AG09319 (cell line): ENCODE measurements at regions not wholly inside any gene's neighbourhood (a gene's known extent, or its start where the extent isn't known, plus 50 kb on each side); places are given as distances from the start of the nearest gene placed in this dataset.
"Not testable (repeated sequence)": the region's sequence is repeated elsewhere in the genome, so short reads cannot be mapped to it uniquely, and the experiment has no call there.

Experiments
- DNase-seq: peaks from one replicate; pipeline ENCODE4 v3.0.0-alpha.2; 2010; ENCODE audit warnings: low read depth; ENCODE audit errors: extremely low read depth
- CTCF ChIP-seq: IDR thresholded peaks from 2 replicates; pipeline ENCODE4 v1.5.1; 2011; ENCODE audit warnings: low read depth, mild to moderate bottlenecking, inconsistent platforms, low read length, moderate library complexity

DNA sequence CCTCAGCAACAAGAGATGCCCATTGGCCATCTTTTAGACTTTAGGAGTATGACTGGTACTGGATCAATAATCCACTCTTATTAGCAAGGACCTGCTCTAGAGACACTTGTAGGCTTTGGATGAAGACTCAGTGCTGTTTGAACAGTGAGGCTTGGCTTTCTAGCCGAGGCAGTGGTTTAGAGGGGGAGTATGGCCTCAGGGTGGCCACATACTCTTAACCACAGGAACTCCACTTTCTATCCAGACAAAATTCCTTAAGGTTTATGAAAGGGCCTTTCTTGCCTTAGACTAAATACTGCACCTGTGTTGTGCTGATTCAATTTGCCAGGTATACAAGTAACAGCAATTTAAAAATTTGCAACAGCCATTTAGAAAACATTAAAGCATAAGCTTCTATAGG, 1046.3 kb downstream of the DIPK2A start:
- no peak for DNase-seq

GRCh38 chr3:145022447-145022846, 1050.8 kb downstream of the DIPK2A start:
- DNase-seq, result no peak
- no peak for TF ChIP-seq CTCF

More for the DNA sequence above, 1046.3 kb downstream of the DIPK2A start:
- no peak for TF ChIP-seq CTCF

DNA sequence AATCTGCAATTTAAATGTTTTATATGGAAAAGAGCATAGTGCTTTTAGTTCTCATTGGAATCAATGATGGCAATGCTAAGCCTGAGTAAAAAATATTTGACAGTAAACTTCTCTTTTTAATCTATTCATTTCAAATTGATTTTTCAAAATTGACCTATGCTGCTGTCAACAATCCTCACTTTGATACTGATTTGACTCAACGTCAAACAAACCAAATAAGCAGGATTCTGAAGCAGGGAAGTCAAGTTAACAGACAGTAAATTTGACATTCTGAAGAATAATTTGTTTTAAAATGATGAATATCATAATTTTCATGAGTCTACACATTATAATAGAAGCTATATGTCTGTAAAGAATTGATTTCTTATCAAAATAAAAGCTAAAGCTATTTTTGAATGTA, 1053.1 kb downstream of the DIPK2A start:
- TF ChIP-seq CTCF, result no peak
- DNase-seq, result no peak

DNA sequence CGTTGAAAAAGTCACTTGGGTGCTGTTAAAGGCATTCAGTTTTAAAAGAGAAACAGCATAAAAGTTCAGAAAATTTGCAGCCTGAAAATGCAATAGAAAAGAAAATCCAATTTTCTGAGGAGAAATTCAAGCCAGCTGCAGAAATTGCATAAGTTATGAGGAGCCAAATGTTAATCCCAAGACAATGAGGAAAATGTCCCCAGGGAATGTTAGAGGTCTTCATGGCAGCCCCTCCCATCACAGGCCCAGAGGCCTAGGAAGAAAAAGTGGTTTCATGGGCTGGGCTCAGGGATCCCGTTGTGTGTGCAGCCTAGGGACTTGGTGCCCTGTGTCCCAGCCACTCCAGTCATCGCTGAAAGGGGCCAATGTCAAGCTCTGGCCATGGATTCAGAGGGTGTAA, 1055.6 kb downstream of the DIPK2A start:
- DNase-seq, result not testable (repeated sequence)

DNA sequence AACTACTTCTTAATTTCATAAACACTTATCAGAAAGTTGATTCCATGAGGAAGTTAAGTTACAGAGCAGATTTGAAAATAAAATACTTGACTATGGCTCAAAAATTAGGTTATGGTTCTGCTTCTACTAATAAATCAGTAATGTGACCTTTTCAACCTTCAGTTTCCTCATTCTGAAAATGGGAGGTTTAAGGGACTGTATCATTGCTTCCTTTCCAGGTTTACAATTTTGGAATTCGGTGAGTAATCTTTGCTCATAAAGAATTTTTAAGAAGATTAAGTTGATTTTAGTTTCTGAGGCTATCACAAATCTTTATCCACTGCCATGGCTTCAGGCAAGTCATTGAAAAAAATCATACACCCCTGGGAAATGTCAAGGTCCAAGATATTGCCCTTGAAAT, 1061.2 kb downstream of the DIPK2A start:
- DNase-seq, result no peak
- TF ChIP-seq CTCF, result no peak

DNA sequence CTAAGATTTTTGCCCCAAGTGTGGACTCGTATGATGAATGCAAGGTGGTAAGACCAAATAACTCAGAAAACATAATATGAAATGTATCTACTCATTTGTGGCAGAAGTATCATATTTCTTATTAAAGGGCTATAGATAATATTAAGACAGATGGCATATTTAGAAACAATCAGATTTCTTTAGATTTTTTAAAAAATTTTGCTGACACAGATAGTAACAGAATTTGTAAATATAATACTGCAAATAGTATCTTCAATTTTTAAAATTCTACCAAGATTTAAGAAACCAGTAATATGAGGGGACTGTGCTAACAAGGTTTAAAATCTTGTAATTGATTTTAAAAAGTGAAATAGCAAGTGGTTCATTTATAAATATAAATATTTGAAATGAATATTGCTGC, 1064.1 kb downstream of the DIPK2A start:
- TF ChIP-seq CTCF, result no peak
- no peak for DNase-seq

DNA sequence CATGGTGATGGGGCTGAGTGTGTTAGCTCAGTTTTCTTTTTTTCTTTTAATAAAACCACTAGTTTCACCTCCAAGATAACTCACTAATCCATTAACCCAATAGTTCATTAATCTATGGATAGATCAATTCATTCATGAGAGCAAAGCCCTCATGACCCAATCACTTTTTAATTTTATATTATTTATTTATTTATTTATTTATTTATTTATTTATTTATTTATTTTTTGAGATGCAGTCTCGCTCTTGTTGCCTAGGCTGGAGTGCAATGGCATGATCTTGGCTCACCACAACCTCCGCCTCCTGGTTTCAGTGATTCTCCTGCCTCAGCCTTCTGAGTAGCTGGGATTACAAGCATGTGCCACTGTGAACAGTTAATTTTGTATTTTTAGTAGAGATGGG, 1082.4 kb downstream of the DIPK2A start:
- not testable (repeated sequence) for DNase-seq

DNA sequence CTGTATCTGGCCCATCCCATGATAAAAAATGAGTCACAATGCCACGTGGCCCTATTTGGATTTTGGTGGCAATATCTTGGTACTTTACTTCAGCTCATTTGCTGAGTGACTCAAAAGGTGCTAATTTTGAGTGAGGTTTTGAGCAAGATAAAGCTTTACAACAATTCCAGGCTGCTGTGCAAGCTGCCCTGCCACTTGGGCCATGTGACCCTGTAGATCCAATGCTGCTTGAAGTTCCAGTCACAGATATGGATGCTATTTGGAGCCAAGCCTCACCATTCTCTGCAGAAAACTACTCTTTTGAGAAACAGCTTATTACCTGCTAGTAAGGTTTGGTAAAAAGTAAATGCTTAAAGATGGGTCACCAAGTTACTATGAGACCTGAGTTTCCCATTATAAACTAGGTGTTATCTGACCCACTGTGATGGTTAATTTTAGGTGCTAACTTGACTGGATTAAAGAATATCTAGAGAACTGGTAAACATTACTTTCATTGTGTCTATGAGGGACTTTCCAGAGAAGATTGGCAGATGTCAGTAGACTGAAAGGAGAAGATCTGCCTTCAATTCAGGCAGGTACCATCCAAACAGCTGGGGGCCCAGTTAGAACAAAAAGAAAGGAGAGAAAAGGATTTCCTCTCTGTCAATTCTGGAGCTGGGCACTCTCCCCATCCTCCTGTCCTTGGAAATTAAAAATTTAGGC, 1083.9 kb downstream of the DIPK2A start:
- no peak for TF ChIP-seq CTCF

More for the DNA sequence above, 1083.9 kb downstream of the DIPK2A start:
- no peak for DNase-seq
